CD4-positive, alpha-beta T cell treated with Interleukin-10 for 1 hour (primary cell): ENCODE measurements at regions not wholly inside any gene's neighbourhood (a gene's known extent, or its start where the extent isn't known, plus 50 kb on each side); places are given as distances from the start of the nearest gene placed in this dataset.
"Not testable (repeated sequence)": the region's sequence is repeated elsewhere in the genome, so short reads cannot be mapped to it uniquely, and the experiment has no call there.

Experiments used
- DNase-seq: peaks from one replicate; pipeline ENCODE4 v3.0.0-alpha.2; 2020

DNA sequence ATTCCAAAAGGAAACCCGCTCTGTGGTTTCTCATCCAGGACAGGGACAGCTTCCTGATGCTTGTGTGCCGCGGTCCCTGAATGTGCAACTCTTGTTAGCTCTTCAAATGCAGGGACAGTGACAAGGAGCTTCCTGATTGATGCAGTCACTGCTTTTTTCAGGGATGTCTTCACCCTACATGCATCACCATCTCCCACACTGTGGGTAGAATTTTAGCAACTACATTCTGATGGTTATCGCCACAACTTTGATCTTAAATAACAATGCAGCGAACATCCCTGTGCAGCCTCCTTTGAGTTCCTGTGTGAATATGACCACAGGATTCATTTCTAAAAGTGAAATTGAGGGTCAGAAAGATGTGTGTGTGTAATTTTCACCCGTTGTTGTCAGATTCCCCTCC lies 115.0 kb downstream of the GGTLC2 start:
- peak; percentile 39 for DNase-seq

DNA sequence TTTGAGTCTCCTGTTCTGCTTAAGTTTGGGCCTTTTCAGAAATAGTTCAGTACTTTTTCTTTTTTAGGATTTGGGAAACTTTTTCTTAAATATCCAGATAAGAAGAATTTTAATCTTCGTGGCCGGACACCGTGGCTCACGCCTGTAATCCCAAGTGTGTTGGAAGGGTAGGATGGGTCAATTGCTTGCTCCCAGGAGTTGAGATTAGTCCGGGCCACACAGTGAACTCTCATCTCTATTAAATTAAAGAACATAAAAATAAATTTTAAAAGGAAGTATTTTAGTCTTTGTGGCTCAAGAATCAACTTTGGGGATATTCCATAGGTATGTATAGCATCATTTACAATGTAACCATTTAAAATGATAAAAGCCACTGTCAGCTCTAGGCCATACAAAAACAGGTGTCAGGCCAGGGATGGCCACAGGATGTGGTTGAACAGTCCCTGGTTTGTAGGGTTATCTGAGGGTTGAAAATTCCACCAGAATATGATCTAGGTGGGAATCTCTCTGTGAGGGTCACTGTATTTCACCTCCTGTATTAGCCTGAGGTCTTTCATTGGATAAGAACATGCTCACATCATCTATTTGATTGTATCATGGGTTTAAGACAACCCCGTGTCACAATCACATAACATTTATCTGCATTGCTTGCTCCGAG lies 115.6 kb downstream of the GGTLC2 start:
- no peak for DNase-seq

DNA sequence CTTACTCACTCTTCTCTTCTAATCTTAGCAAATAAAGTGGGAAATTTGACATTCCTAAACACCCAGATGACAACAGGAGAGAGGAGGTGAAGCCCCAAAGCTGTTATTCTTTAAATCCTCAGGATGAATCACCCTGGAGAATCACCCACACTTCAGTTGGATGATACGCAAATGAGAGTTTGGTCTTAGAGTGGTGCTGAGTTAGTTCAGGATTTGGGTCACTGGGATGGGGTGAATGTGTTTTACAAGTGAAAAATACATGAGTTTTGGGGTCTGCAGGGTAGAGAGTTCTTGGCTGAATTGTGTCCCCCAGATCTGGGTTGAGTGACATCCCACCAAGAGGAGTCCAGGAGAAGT lies 117.2 kb downstream of the GGTLC2 start:
- no peak for DNase-seq

DNA sequence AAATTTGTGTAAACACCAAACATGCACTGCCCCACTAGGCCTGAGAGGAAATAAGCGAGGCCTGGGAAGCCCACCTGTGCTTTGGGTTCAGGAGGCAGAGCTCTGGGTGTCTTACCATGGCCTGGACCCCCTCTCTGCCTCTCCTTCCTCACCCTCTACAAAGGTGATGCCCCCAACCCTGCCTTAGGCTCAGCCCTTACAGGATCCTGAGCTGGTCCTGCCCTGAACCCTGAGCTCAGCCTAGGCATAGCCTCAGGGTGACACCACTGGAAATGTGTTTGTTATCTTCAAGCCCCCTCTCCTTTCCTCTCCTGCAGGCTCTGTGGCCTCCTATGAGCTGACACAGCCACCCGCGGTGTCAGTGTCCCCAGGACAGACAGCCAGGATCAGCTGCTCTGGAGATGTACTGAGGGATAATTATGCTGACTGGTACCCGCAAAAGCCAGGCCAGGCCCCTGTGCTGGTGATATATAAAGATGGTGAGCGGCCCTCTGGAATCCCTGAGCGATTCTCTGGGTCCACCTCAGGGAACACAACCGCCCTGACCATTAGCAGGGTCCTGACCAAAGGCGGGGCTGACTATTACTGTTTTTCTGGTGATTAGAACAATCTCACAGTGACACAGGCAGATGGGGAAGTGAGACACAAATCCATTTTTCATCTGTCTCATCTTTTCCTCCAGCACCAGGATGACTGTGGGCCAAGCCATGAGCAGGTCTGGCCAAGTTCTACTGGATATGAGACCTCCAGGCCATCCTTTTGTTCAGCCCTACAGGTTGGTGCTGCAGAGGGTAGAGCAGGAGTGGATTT lies 117.8 kb downstream of the GGTLC2 start:
- no peak for DNase-seq

DNA sequence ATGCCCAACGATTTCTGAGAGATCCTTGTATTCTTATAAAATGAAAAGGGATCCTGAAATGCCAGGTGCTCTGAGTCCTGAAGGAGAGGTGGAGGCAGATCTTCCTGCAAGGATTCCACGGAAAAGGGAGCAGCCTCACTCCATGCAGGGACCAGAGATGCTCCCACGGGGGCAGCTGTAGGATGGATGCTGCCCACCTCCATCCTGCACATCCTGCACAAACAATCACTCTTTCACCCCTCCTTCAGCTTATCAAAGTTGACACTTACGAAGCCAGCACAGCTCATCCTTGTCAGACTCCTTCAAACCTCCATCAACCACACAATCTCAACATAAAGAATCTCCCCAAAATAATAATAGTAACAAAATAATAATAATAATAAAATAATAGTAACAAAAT lies 119.1 kb downstream of the GGTLC2 start:
- no peak for DNase-seq

DNA sequence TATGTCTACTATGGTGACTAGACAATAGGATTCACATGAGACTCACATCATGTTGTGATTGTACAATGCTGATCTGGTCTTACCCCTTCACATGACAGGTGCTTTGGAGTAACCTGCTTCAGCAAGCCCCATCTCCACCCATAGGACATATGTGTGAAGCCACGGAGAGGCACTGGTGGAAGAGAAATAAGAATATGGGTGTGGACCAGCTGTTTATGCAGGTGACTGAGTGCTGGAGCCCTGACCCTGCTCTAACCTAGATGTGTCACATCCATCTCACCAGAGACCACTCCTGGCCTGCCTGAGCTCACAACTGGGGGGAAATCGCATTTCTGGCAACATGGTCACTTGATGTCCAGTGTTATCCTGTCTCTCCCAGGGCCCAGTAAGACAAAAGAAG lies 119.7 kb downstream of the GGTLC2 start:
- no peak for DNase-seq

DNA sequence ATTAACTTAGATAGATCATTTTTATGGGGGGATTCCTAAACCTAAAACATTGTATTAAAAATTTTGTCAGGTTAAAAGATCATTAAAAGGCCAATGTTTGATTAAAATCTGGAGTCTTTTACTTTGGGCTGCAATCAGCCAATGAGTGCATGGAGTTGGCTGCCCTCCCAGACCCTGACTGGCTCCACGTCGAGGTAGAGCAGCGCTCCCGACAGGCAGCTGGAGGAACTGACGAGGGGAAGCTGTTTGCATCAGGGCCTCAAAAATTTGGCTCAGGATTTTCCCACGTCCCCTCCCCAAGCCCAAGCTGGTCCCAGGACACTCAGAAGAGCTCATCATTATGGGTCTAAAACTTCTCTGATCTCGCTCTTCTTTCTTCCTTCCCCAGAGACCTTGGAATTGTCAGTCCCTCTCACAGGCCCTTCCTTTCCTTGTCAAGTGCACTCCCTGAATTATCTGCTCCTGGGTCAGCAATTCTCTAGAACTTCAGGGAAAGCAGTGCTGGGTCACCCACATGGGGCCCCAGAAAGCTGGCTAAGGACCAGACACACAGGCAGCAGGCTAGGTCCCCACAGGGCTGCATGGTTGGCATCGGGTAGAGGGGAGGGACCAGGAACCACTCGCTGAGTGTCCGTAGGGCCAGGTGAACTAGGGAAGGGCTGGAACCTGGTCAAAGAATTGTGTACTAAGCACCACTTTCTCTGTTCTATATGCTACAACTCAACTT lies 119.6 kb upstream of the IGLL5 start:
- no peak for DNase-seq

DNA sequence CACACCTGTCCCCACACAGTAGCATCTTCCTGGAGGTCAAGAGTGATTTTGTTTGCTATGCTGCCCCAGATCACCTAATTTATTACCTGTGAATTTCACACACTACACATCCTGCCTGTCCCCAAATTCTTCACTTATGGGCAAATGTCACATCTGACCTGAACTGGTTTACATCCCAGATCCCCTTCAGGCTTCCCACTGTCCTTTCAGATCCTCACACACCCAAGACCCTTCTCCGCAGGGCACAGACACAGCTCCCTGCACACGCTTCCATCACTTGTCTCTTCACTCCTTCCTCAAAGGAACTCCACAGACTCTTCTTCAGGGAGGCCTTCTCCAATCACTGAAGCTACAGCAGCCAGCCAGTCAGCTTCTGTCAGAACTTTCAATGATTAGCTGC lies 118.7 kb upstream of the IGLL5 start:
- DNase-seq = no peak

DNA sequence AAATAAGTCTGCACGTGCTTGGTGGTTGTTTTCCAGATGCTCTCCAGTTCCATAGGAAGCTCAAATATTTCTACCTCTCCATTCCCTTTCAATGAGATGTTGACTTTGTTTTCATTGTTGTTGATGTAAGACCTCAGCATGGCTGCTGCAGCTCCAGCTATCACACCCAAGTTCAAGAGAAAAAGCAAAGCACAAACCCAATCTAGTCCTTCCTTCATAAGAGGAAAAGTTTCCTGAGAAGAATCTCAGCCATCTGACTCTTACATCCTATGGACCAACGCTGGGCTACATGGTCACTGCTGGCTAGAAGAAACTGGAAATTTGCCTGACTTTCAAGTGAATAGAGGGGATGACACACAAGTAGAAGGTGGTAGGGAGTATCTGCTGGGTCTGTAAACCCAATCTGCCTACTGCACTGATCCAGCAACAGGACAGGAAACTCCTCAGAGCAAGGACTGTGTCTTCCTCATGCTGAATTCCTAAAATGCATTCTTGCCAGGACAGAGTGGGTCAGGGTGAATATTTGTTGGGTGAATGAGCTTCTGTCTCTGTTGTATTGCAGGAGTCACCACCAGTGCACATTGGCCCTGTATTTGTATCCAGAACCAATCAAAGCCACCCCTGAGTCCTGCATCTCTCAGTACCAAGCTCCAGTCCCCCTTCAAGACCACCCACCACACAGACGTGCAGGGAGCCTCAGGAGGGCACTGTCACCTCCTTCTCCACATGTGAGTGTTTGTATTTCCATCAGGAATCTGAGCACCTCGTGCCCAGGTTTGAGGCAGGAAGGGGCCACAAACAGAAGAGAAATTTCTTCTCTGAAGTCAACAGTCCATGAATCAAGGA lies 118.0 kb upstream of the IGLL5 start:
- no peak for DNase-seq

DNA sequence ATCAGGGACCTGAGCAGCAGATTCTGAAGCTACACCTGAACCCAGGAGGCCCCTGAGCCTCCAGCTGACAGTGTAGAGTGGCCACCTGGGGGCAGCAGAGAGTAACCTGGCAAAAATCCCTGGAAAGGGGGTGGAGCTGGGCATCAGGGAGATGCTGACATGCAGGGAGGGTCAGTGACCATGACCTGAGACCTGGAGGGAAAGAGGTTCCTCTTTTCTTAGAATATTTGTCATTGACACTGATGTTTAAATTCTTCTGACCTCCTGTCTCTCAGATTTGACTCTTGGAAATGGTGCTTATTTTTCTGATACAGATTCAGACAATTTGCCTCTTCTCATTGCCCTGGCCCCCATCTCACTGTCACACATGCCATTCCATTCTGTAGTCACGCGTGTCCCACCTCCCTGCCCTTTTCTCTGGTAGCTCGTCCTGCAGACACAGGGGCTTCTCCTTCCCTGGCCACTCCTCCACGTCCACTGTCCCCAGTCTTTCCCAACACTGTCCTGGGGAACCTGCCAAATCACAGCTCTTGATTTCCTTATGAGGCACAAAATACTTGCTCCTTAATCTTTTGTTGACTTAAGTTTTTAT lies 117.2 kb upstream of the IGLL5 start:
- DNase-seq = peak; percentile 51

DNA sequence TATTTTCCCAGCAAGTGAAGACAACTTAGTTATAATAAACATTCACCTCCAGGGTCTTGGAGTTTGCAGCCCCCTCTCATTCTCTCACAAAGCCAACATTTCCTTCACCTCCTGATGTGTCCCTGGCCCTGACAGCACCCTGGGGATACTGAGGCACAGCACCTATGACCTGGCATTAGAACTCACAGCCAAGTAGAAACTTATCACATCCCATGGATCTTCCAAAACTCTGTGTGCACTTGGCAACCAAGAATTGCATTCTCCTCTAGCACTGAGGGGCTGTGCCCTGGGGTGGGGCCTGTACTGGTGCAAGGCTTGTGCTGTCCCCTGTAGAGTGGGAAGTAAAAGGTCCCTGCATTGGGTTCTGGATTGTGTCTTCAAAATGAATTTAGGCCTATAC lies 116.7 kb upstream of the IGLL5 start:
- no peak for DNase-seq

DNA sequence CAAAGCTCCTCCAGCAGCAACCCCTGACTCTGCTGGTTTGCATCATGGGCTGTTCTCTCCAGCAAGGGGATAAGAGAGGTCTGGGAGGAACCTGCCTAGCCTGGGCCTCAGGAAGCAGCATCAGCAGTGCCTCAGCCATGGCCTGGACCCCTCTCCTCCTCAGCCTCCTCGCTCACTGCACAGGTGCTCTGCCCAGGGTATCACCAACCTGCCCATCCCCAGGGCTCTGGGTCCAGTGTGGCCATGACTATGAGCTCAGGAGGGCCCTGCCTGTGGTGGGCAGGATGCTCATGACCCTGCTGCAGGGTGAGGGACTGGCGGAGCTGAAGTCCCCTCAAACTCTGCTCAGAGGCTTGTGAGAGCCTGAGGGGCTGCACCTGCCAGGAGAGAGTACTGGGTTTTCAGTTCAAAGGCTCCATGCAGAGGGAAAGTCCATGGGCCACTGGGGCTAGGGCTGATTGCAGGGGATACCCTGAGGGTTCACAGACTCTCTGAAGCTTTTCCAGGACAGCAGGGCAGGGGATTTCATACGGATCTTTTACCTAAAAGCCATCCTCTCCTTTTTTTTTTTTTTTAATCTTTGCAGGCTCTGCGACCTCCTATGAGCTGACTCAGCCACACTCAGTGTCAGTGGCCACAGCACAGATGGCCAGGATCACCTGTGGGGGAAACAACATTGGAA lies 115.8 kb upstream of the IGLL5 start:
- DNase-seq = no peak

DNA sequence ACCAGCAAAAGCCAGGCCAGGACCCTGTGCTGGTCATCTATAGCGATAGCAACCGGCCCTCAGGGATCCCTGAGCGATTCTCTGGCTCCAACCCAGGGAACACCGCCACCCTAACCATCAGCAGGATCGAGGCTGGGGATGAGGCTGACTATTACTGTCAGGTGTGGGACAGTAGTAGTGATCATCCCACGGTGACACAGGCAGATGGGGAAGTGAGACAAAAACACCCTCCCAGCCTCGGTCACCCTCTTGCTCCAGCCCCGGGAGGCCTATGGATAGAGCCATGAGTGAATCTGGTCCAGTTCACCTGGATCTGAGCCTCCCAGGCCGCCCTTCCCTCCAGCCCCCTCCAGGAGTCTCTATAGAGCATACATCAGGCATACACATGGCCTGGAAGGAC lies 115.2 kb upstream of the IGLL5 start:
- DNase-seq = no peak

DNA sequence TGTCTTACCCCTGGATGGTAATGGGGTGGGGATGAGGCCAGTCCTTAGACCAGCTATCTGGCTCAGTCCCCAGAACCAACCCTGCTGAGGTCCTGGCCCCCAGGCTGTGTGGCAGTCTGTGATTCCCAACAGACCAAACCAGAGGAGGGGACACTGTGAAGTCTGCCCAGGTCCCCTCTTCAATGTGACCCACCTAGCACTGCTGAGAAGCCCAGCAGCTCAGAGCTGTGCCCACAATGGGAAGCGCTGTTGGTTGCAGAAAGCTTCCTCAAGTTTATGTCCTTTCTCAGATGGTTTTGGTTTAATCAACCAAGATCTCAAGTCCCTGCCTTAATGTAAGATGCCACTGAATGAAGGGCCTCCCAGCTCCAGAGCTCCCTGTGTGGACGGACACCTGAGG lies 114.7 kb upstream of the IGLL5 start:
- DNase-seq = no peak

DNA sequence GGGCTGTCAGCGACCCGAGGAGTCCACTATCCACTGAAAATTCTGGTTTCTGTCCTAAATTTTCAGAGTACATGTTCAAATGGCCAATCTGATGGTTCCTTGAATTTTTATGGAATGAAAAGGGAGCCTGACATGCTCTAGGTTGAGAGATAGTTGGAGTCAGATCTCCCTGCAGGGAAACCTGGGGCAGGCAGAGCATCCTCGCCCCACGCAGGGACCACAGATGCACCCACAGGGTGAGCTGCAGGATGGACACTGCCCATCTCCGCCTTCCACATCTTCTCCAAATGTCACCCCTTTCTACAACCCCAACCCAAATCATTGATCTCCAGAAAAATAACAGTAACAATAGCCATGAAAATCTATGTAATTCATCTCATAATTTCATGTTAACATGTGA lies 114.2 kb upstream of the IGLL5 start:
- DNase-seq = no peak

DNA sequence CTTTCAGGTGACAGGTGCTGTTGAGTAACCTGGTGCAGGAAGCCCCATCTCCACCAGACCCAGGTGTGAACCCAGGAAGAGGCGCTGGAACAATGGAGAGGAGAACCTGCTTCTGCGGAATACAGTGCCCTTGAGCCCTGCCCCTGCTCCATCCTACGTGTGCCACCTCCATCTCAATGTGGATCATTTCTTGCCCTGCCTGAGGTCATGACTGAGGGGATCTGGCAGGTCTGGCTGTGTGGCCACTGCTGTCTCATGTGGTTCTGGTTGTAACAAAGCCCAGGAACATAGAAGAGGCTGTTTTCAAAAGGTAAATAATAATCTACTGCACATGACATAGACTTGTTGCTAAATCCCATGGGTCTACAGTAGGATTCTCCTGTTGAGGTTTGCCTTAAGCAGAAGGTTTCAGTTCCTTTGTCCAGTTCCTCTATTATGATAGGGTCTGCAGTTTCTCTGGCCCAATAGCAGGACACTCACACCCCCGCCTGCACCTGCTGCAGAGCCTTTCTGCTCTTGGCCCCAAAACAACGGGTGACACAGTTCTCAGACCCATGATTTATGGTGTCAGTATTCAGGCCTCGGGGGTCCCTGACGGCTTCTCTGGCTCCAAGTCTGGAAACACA lies 113.5 kb upstream of the IGLL5 start:
- no peak for DNase-seq

DNA sequence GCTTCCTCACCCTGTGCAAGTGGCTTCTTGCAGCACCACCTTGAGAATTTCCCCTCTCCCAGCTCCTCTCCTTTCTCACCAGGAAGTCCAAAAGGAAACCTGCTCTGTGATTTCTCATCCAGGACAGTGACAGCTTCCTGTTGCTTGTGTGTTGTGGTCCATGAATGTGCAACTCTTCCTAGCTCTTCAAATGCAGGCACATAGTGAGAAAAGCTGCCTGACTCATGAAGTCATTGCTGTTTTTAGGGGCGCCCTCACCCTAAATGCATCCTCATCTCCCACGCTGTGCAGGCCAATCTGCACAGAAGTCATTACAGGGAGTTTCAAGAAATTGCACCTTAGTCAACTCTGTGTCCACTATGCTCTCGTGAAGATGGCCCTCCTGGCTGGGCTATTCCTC lies 112.9 kb upstream of the IGLL5 start:
- not testable (repeated sequence) for DNase-seq

DNA sequence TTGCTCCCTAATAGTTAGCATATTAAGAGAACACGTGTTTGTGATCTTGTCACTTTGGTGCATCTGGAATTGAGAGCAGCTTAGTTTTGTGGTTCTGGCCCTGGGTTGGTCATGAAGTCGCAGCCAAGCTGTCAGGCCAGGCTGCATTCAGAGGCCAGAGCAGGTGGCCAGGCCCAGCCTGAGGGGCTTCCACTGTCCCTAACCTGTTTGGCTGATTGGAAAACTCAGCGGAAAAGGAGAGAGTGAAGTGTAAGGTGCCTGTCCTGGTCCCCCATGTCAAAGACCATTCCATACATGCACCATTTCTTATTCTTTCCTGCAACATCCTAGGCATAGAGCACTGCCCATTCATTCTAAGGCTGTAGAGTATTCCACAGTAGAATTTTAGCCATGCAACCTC lies 111.5 kb upstream of the IGLL5 start:
- no peak for DNase-seq

DNA sequence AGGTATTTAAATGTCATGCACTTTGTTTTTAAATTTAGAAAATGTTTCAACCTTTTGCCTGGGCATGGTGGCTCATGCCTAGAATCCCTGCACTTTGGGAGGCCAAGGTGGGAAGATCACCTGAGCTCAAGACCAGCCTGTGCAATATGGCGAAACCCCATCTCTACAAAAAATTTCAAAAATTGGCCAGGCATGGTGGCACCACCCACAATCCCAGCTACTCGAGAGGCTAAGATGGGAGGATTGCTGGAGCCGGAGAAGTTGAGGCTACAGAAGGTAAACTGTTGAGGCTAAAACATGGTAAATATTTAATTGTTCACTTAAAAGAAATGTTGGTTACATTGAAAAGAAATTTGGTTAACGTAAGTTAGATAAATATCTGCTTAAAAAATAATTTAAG lies 108.4 kb upstream of the IGLL5 start:
- DNase-seq = no peak

DNA sequence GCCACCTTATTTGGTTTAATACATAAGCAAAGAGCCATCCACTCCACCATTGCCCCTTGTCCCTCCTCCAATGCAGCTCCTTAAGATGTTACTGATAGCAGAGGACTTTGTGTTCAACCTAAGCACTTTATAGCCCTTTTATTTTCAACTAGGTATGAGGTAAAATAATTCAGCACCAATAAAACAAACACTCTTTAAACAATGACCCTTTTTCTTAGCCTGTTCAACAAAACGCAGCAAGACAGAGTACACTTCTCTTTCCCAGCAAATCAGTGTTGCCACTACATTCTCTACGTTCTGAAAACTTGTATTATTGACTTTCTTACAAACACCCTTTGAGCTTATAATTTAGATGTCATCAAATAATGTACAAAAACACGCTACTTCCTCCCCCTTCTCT lies 104.0 kb upstream of the IGLL5 start:
- no peak for DNase-seq

DNA sequence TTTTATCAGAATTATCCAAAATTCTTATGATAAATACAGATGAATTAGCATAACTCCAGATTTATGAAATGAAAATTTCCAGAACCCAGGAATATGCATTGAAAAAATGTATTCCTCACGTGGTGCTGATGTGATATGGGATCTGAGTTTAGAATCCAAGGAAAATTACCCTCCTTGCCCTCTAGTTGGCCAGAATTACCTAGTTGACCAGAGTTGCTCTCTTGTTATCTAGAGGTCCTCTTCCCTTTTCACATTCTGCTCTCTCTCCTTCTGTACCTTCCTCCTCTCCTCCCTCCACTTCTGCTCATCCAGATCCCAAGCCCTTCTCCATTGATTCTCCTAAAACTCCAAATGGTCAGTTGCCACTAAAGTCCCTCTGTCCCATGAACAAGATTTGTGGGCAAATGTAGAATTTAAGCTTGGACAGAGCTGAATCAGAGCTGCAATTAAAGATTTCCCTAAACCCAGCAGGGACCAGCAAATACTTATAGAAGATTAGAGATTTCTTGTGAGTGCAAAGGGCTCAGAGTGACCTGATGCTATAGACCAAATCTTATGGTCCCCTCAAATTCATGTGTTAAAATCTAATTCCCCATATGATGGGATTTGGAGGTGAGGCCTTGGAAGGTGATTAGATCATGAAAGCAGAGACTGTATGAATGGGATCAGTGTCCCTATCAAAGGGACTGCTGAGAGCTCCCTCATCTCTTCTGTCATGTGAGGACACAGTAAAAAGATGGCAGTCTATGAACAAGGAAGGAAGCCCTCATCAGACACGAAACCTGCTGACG lies 103.2 kb upstream of the IGLL5 start:
- DNase-seq = no peak
